MCF 10A (cell line): ENCODE measurements at regions not wholly inside any gene's neighbourhood (a gene's known extent, or its start where the extent isn't known, plus 50 kb on each side); places are given as distances from the start of the nearest gene placed in this dataset.

Experiments used
- BruUV-seq: library from RNA; stranded (reverse); fragments of 400-500 nt; replicated peaks from 2 replicates; lab custom pipeline; 2021; lab: Mats Ljungman, UMichigan
- CTCF ChIA-PET: fragments of 300-600 bp; sonication (Branson Sonifier 250); formaldehyde crosslinking; extraction: SDS; loops from one replicate; lab custom pipeline; 2021; ENCODE audit warnings: antibody characterized with exemption, inconsistent platforms; lab: Yijun Ruan, JAX
- POLR2A ChIA-PET: fragments of 300-600, 350-650 bp; sonication (Branson Sonifier 250); formaldehyde crosslinking; extraction: SDS; loops from one replicate; lab custom pipeline; 2020; ENCODE audit warnings: antibody characterized with exemption, inconsistent platforms; lab: Yijun Ruan, JAX
- DNase-seq: peaks from one replicate; pipeline ENCODE4 v3.0.0-alpha.2; 2018; ENCODE audit not compliant: unreplicated experiment
- H3K27ac Mint-ChIP-seq: one replicate; pipeline ENCODE4 v1.8.0; 2022; ENCODE audit warnings: mild to moderate bottlenecking, low read depth, mixed read lengths; ENCODE audit not compliant: unreplicated experiment
- H3K27me3 Mint-ChIP-seq: one replicate; pipeline ENCODE4 v1.8.0; 2022; ENCODE audit warnings: mixed read lengths; ENCODE audit not compliant: insufficient read depth, unreplicated experiment
- H3K36me3 Mint-ChIP-seq: one replicate; pipeline ENCODE4 v1.8.0; 2022; ENCODE audit warnings: mild to moderate bottlenecking, moderate library complexity, mixed read lengths; ENCODE audit not compliant: insufficient read depth, unreplicated experiment
- H3K4me1 Mint-ChIP-seq: one replicate; pipeline ENCODE4 v1.8.0; 2022; ENCODE audit warnings: mixed read lengths; ENCODE audit not compliant: insufficient read depth, unreplicated experiment
- H3K4me3 Mint-ChIP-seq: one replicate; pipeline ENCODE4 v1.8.0; 2022; ENCODE audit warnings: mild to moderate bottlenecking, moderate library complexity, mixed read lengths; ENCODE audit not compliant: unreplicated experiment
- H3K9me3 Mint-ChIP-seq: one replicate; pipeline ENCODE4 v1.8.0; 2022; ENCODE audit warnings: mixed read lengths; ENCODE audit not compliant: unreplicated experiment
- CTCF ChIP-seq: fragments of 200-600 bp; IDR thresholded peaks from one replicate; pipeline ENCODE4 v1.8.0; 2022; ENCODE audit warnings: antibody characterized with exemption, mild to moderate bottlenecking; ENCODE audit not compliant: unreplicated experiment
- intact Hi-C: fragments of 100-400 bp; cut with micrococcal nuclease; formaldehyde crosslinking; loops from 2 replicates; pipeline ENCODE4 v1.14.1; 2022

GRCh38 chr4:11636031-11636430 is 207.3 kb upstream of the HS3ST1 start:
- CTCF ChIA-PET, result no interaction called here
- no peak for TF ChIP-seq CTCF
- H3K27ac Mint-ChIP-seq, result no peak overlapping the region

GRCh38 chr4:11635342-11635741 is 206.6 kb upstream of the HS3ST1 start:
- peaks cover 39% of the 10 kb centered on the region for H3K4me1 Mint-ChIP-seq
- H3K27me3 Mint-ChIP-seq, result no peaks in the 10 kb centered on the region
- H3K36me3 Mint-ChIP-seq, result no peaks in the 10 kb centered on the region
- POLR2A ChIA-PET, result interaction anchor here (0.7 to 1.5 kb wide), 4 partner anchors 10 to 97 kb away, joined by 3 to 8 read pairs (median 3); no protein-coding TSS in a partner anchor
- H3K4me3 Mint-ChIP-seq, result no peak overlapping the region
- peak overlapping the region; percentile 49 for H3K27ac Mint-ChIP-seq
- DNase-seq, result peak; percentile 88
- intact Hi-C loops, result loop anchor here (5.0 kb wide), 1 partner anchor 67 kb away; no protein-coding TSS in a partner anchor
- no TSS peak for BruUV-seq
- CTCF ChIA-PET, result interaction anchor here (0.6 to 1.1 kb wide), 3 partner anchors 9 to 64 kb away, joined by 3 read pairs; no protein-coding TSS in a partner anchor
- TF ChIP-seq CTCF, result no peak
- no peaks in the 10 kb centered on the region for H3K9me3 Mint-ChIP-seq

More at GRCh38 chr4:11636031-11636430, 207.3 kb upstream of the HS3ST1 start:
- Mint-ChIP-seq H3K4me3 (no peak overlapping the region), H3K4me1 (peaks cover 39% of the 10 kb centered on the region), H3K9me3 (no peaks in the 10 kb centered on the region), H3K27me3 (no peaks in the 10 kb centered on the region), H3K36me3 (no peaks in the 10 kb centered on the region)
- no peak for DNase-seq
- BruUV-seq, result no TSS peak
- intact Hi-C loops, result loop anchor here (5.0 kb wide), 1 partner anchor 66 kb away; no protein-coding TSS in a partner anchor
- POLR2A ChIA-PET, result interaction anchor here (1.5 kb wide), 1 partner anchor 11 kb away, joined by 8 read pairs; no protein-coding TSS in a partner anchor

- ChIA-PET POLR2A (interaction anchor here (0.7 to 1.5 kb wide), 3 partner anchors 9 to 188 kb away, joined by 3 to 8 read pairs (median 3); no protein-coding TSS in a partner anchor), CTCF (interaction anchor here (0.5 to 1.1 kb wide), 3 partner anchors 8 to 988 kb away, joined by 3 to 4 read pairs (median 3); no protein-coding TSS in a partner anchor)
- intact Hi-C loops, result loop anchor here (5.0 kb wide), 1 partner anchor 207 kb away; the partner anchor contains the start of gene HS3ST1
- Mint-ChIP-seq H3K36me3 (no peaks in the 10 kb centered on the region), H3K4me1 (peaks cover 45% of the 10 kb centered on the region), H3K4me3 (no peak overlapping the region), H3K27me3 (no peaks in the 10 kb centered on the region), H3K27ac (peak overlapping the region; percentile 49), H3K9me3 (no peaks in the 10 kb centered on the region)
- peak; percentile 35 for DNase-seq
- no peak for TF ChIP-seq CTCF
- no TSS peak for BruUV-seq
Observed at GRCh38 chr4:11634283-11634682, 205.6 kb upstream of the HS3ST1 start.

- BruUV-seq, result no TSS peak
- intact Hi-C loops, result loop anchor here (5.0 kb wide), 1 partner anchor 206 kb away; the partner anchor contains the start of gene HS3ST1
- CTCF ChIA-PET, result interaction anchor here (0.7 to 0.8 kb wide), 2 partner anchors 123 to 477 kb away, joined by 3 read pairs; no protein-coding TSS in a partner anchor
Observed at GRCh38 chr4:11633430-11633829, 204.7 kb upstream of the HS3ST1 start.

More at GRCh38 chr4:11633430-11633829, 204.7 kb upstream of the HS3ST1 start:
- Mint-ChIP-seq H3K27ac (peak overlapping the region; percentile 89), H3K9me3 (no peaks in the 10 kb centered on the region), H3K4me1 (peaks cover 54% of the 10 kb centered on the region), H3K4me3 (no peak overlapping the region), H3K27me3 (no peaks in the 10 kb centered on the region), H3K36me3 (no peaks in the 10 kb centered on the region)
- DNase-seq, result no peak
- TF ChIP-seq CTCF, result no peak
- POLR2A ChIA-PET, result interaction anchor here (1.0 kb wide), 1 partner anchor 65 kb away, joined by 4 read pairs; no protein-coding TSS in a partner anchor
